GM12872 (cell line): ENCODE measurements at regions not wholly inside any gene's neighbourhood (a gene's known extent, or its start where the extent isn't known, plus 50 kb on each side); places are given as distances from the start of the nearest gene placed in this dataset.

Source experiments
- TF ChIP-seq, protein P1 (sequence below): IDR thresholded peaks from 3 replicates; pipeline ENCODE4 v1.5.1; 2011; ENCODE audit warnings: low read depth, mild to moderate bottlenecking, low read length, moderate library complexity; ENCODE audit not compliant: insufficient read depth

DNA sequence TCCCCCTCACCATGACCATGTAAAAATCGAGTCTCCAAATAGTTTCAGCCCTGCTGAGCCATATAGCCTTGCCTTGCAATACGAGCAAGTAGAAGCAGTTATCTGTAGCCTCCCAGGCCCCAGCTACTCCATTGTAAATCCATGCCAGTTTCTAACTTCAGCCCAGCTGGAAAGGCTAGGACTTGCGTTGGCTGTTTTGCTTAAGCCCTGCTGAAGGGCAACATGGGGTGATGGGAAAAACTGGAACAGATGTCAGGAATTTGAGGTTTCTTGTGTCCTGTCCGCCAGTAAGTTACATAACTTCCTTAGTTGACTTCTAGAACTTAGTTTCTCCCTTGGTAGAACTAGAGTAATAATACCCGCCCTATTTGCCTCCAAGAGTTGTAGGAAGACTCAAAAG is 216.0 kb upstream of the SERP2 start:
- TF ChIP-seq, protein P1, sequence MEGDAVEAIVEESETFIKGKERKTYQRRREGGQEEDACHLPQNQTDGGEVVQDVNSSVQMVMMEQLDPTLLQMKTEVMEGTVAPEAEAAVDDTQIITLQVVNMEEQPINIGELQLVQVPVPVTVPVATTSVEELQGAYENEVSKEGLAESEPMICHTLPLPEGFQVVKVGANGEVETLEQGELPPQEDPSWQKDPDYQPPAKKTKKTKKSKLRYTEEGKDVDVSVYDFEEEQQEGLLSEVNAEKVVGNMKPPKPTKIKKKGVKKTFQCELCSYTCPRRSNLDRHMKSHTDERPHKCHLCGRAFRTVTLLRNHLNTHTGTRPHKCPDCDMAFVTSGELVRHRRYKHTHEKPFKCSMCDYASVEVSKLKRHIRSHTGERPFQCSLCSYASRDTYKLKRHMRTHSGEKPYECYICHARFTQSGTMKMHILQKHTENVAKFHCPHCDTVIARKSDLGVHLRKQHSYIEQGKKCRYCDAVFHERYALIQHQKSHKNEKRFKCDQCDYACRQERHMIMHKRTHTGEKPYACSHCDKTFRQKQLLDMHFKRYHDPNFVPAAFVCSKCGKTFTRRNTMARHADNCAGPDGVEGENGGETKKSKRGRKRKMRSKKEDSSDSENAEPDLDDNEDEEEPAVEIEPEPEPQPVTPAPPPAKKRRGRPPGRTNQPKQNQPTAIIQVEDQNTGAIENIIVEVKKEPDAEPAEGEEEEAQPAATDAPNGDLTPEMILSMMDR = no peak

DNA sequence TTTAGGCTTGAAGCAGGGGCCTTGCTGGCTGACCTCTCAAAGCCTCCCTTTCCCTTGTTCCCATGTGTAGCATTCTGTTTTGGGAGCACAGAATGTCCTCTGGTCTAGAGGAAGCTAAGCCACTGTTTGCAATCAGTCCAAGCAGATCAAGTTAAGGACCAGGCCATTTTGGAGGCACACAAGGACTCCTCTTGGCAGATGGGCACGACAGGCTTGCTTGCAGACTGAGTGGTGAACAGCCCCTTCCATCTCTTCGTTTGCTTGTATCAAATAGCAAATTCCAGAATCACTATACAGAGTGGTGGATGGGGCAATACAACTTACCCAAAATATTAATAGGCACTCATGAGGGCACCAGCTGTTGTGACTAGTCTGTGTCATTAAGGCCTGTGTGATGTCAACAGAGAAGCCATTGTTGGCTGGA is 215.5 kb upstream of the SERP2 start:
- TF ChIP-seq, protein P1 = no peak

DNA sequence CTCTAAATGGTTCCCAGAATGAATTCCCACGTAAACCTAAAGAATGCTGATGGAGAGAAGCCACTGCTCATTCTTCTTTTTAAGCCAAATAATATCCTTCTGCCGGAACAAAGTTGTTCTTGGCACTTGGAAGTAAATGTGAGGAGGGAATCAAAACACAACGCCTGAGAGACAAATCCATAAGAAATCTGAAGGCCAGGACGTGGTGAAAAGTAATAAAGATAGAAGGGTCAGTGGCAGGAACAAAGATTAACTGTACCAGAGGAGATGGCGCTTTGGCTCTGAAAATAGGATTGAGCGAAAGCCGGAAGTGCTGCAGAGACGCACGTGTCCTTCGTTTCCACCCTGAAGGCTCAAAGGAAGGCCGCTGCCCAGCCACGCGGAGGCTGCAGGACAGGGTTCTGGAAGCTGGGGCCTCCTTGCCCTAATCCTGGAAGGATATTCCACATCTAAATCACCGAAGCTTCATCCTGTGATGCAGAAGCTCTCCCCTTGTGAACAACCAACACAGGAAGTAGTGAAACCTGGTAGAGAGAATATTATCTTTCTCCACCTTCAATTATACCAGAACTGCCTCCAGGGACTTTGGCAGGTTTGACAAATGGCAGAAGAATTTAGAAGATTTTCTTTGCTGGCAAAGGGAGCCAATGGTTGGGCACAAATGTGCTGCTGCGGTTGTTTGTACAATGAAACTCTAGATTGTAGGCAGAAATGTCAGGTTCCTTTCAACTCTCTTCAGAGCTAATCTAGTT is 214.6 kb upstream of the SERP2 start:
- TF ChIP-seq, protein P1 = no peak

DNA sequence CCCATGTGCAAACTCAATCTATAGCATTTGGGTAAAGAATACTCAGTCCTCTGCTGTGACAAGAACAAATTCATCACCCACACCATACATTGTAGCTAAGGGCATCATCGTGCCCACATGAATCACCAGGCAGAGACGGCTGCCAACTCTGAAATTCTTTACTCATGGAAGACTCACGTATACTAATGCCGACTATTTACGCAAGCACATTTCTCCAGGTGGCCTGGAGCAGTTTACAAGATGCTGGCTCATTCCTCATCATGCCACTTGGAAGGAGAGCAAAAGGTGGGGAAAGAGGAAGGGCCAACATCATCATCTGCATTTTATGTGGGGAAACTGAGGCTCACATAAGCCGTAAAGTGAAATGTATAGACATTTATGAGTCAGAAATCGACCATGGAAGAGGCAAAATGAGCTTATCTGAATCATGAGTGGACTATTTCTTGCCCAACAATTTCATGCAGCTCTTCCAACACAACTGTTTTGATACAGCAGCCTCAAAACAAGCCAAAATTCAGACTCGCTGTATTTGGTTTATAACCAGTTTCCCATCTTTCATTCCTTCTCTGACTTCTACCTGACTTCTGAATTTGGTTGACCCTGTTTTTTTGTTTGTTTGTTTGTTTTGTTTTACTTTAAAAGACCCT is 213.9 kb upstream of the SERP2 start:
- TF ChIP-seq, protein P1 = no peak

DNA sequence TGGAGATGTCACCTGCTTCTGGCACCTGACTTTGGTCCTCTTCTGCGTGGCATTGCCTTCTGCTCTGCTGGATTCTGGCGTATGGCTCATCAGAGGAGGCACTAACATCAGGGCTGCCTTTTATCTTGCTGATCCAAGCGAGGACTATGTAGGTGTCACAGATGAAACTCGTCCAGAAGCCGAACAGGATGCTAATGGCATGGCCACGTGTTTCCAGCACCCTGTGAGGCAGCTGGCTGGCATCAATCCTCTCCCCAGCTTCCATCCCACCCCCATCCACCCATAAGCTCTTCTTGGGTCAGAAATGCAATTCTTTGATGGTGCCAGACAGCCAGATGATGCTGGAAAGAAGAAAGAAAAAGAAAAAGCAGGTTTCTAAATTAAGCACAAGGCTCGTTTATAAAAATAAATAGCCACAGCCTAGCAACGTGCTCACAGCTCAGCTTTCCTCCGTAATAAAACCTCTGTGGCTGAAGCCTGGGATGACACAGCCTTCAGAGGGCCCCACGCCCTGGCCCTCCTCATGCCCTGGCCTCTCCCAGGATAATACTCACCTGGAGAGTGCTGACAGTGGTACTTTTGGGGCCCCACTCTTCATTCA is 212.9 kb upstream of the SERP2 start:
- TF ChIP-seq, protein P1 = no peak

DNA sequence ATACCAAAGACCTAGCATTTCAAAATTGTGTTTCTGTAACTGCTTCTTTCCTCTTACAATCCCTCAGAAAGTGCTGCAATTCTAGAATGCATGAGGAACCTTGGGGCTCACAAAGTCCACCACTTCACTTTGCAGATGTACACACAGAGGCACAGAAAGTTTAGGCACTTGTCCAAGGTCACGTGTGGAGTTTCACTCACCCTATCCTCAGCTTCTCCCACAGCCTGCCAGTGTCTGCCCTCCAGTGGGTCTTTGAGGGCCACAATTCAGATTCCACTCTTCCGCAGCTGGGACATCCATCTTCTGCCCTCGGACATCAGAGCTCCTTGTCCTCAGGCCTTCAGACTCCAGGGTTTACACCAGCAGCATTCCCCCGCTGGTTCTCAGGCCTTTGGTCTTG is 210.5 kb upstream of the SERP2 start:
- TF ChIP-seq, protein P1 = no peak

DNA sequence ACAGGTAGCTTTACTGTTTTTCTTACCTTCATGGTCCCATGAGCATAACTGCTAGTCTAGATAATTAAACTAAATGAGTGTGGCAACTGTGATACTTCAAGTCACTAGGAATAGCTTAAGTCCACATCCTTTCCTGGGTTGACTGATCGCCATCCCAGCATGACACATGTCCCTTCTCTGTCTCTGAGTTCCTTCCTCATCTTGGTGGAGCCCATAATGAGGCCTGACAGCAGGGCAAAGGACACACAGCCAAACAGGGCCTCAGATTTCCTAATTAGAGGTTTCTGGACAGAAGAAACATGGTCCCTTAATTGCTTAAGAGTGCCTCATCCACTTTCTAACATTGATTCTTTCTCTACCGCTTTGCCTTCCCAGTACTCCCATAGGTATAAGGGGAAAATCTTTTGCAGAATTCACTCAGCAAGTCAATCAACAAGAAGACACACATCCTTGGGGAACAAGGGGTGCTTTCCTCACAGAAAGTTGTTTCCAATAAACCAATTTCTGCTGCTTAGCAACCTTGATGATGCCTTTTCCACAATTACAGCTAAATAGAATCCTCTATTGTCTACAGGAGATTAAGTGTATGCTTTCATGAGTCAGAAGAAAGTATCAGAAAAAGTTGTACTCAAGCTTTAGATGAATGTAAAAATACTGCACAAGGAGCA is 208.3 kb upstream of the SERP2 start:
- TF ChIP-seq, protein P1 = no peak
